ENCODE measurements at regions not wholly inside any gene's neighbourhood (a gene's known extent, or its start where the extent isn't known, plus 50 kb on each side); places are given as distances from the start of the nearest gene placed in this dataset.

- TF ChIP-seq CTCF (IDR thresholded peaks at IDR 0.05): no peak
- no peak for TF ChIP-seq POLR2A (IDR thresholded peaks at IDR 0.05)
- no peak for TF ChIP-seq POLR2AphosphoS5 (IDR thresholded peaks at IDR 0.05)
Observed at GRCh38 chr3:81087607-81088006, 673.8 kb downstream of the GBE1 start.

Measured in prostate gland (tissue), 2 donors.